ENCODE measurements at regions not wholly inside any gene's neighbourhood (a gene's known extent, or its start where the extent isn't known, plus 50 kb on each side); places are given as distances from the start of the nearest gene placed in this dataset.

GRCh38 chr18:39701055-39701783 lies 2135.6 kb upstream of the CELF4 start:
- Histone ChIP-seq H3K36me3 (ENCODE audit: control insufficient read depth, insufficient read depth, low read length) (no peaks in the 10 kb centered on the region), H3K27me3 (replicated peaks; ENCODE audit: control insufficient read depth, insufficient read depth, low read length) (no peaks in the 10 kb centered on the region), H3K4me3 (replicated peaks; ENCODE audit: low read depth, low read length) (no peak overlapping the region)
- no peak for TF ChIP-seq CTCF (IDR thresholded peaks at IDR 0.05; ENCODE audit: insufficient read depth, low read length, poor library complexity, severe bottlenecking)
- DNase-seq (ENCODE audit: extremely low read depth, insufficient read length), result no peak

- TF ChIP-seq CTCF (IDR thresholded peaks at IDR 0.05; ENCODE audit: insufficient read depth, low read length, poor library complexity, severe bottlenecking), result no peak
- no peaks in the 10 kb centered on the region for H3K36me3 ChIP-seq (ENCODE audit: control insufficient read depth, insufficient read depth, low read length)
- H3K27me3 ChIP-seq (replicated peaks; ENCODE audit: control insufficient read depth, insufficient read depth, low read length), result no peaks in the 10 kb centered on the region
- no peak overlapping the region for H3K4me3 ChIP-seq (replicated peaks; ENCODE audit: low read depth, low read length)
- DNase-seq (ENCODE audit: extremely low read depth, insufficient read length), result no peak
Measured at GRCh38 chr18:39699340-39699964, 2133.9 kb upstream of the CELF4 start.

GRCh38 chr18:39698436-39698835 lies 2132.8 kb upstream of the CELF4 start:
- Histone ChIP-seq H3K36me3 (ENCODE audit: control insufficient read depth, insufficient read depth, low read length) (no peaks in the 10 kb centered on the region), H3K27me3 (replicated peaks; ENCODE audit: control insufficient read depth, insufficient read depth, low read length) (no peaks in the 10 kb centered on the region), H3K4me3 (replicated peaks; ENCODE audit: low read depth, low read length) (no peak overlapping the region)
- TF ChIP-seq CTCF (IDR thresholded peaks at IDR 0.05; ENCODE audit: insufficient read depth, low read length, poor library complexity, severe bottlenecking), result no peak
- no peak for DNase-seq (ENCODE audit: extremely low read depth, insufficient read length)

GRCh38 chr18:39693359-39693758 lies 2127.8 kb upstream of the CELF4 start:
- Histone ChIP-seq H3K36me3 (ENCODE audit: control insufficient read depth, insufficient read depth, low read length) (no peaks in the 10 kb centered on the region), H3K27me3 (replicated peaks; ENCODE audit: control insufficient read depth, insufficient read depth, low read length) (no peaks in the 10 kb centered on the region), H3K4me3 (replicated peaks; ENCODE audit: low read depth, low read length) (no peak overlapping the region)
- TF ChIP-seq CTCF (IDR thresholded peaks at IDR 0.05; ENCODE audit: insufficient read depth, low read length, poor library complexity, severe bottlenecking), result no peak
- no peak for DNase-seq (ENCODE audit: extremely low read depth, insufficient read length)

GRCh38 chr18:39692367-39693015 lies 2126.9 kb upstream of the CELF4 start:
- no peaks in the 10 kb centered on the region for H3K36me3 ChIP-seq (ENCODE audit: control insufficient read depth, insufficient read depth, low read length)
- H3K27me3 ChIP-seq (replicated peaks; ENCODE audit: control insufficient read depth, insufficient read depth, low read length), result no peaks in the 10 kb centered on the region
- TF ChIP-seq CTCF (IDR thresholded peaks at IDR 0.05; ENCODE audit: insufficient read depth, low read length, poor library complexity, severe bottlenecking), result no peak
- H3K4me3 ChIP-seq (replicated peaks; ENCODE audit: low read depth, low read length), result no peak overlapping the region
- no peak for DNase-seq (ENCODE audit: extremely low read depth, insufficient read length)

All from GM06990 (cell line).